GM03348 (cell line): ENCODE measurements at regions not wholly inside any gene's neighbourhood (a gene's known extent, or its start where the extent isn't known, plus 50 kb on each side); places are given as distances from the start of the nearest gene placed in this dataset.

ENCODE experiments used
- DNase-seq: peaks from one replicate; pipeline ENCODE4 v3.0.0; 2012; ENCODE audit warnings: low spot score

GRCh38 chr11:69413993-69414392 lies 67.5 kb upstream of the LINC01488 start:
- no peak for DNase-seq

- no peak for DNase-seq
Observed at GRCh38 chr11:69414773-69415187, 66.7 kb upstream of the LINC01488 start.

- no peak for DNase-seq
Observed at GRCh38 chr11:69415411-69416142, 65.9 kb upstream of the LINC01488 start.

- no peak for DNase-seq
Observed at GRCh38 chr11:69416143-69416515, 65.3 kb upstream of the LINC01488 start.

- no peak for DNase-seq
Observed at GRCh38 chr11:69416762-69417698, 64.4 kb upstream of the LINC01488 start.

- DNase-seq = no peak
Observed at GRCh38 chr11:69417699-69418085, 63.8 kb upstream of the LINC01488 start.

GRCh38 chr11:69418576-69419296 lies 62.7 kb upstream of the LINC01488 start:
- no peak for DNase-seq

GRCh38 chr11:69419662-69420395 lies 61.6 kb upstream of the LINC01488 start:
- no peak for DNase-seq

- no peak for DNase-seq
Observed at GRCh38 chr11:69422645-69423044, 58.8 kb upstream of the LINC01488 start.

- no peak for DNase-seq
Observed at GRCh38 chr11:69423181-69423580, 58.3 kb upstream of the LINC01488 start.

- no peak for DNase-seq
Observed at GRCh38 chr11:69423611-69424385, 57.7 kb upstream of the LINC01488 start.

GRCh38 chr11:69424748-69425147 lies 56.7 kb upstream of the LINC01488 start:
- no peak for DNase-seq

- DNase-seq = no peak
Observed at GRCh38 chr11:69425444-69425843, 56.0 kb upstream of the LINC01488 start.

- no peak for DNase-seq
Observed at GRCh38 chr11:69425895-69426544, 55.4 kb upstream of the LINC01488 start.

- DNase-seq = no peak
Observed at GRCh38 chr11:69427337-69427736, 54.1 kb upstream of the LINC01488 start.

GRCh38 chr11:69427906-69428880 lies 53.3 kb upstream of the LINC01488 start:
- DNase-seq = no peak

- no peak for DNase-seq
Observed at GRCh38 chr11:69429716-69430491, 51.6 kb upstream of the LINC01488 start.

- peak; percentile 48 for DNase-seq
Observed at GRCh38 chr11:69430566-69430965, 50.9 kb upstream of the LINC01488 start.

- DNase-seq = no peak
Observed at GRCh38 chr11:69431136-69431535, 50.3 kb upstream of the LINC01488 start.
